Lung (tissue), 11 donors: ENCODE measurements at regions not wholly inside any gene's neighbourhood (a gene's known extent, or its start where the extent isn't known, plus 50 kb on each side); places are given as distances from the start of the nearest gene placed in this dataset.
A peak's percentile ranks its signal among the peaks of the same experiment; 100 is the strongest.

Source experiments
- ATAC-seq: fragments of 200-7000 bp; cut with Tn5 transposase; one replicate; pipeline ENCODE4 v1.9.1; 2020; ENCODE audit warnings: moderate number of reproducible peaks; ENCODE audit not compliant: insufficient read depth, low FRiP score
- DNase-seq, 3 donors: peaks; one replicate each; pipeline ENCODE4 v3.0.0-alpha.2; 2013 to 2017
- H3K27ac ChIP-seq, 2 donors: one replicate each; pipeline ENCODE4 v1.5.1; 2013; ENCODE audit warnings: mild to moderate bottlenecking in 2 of 2, moderate library complexity in 2 of 2, control low read depth in 1 of 2, inconsistent platforms in 1 of 2, low read depth in 1 of 2, low read length in 1 of 2
- H3K27me3 ChIP-seq, 3 donors: one replicate each; pipeline ENCODE4 v1.5.1; 2013; ENCODE audit warnings: low read length in 2 of 3; ENCODE audit not compliant: control insufficient read depth in 3 of 3, insufficient read depth in 3 of 3
- H3K36me3 ChIP-seq, 4 donors: one replicate each; pipeline ENCODE4 v1.5.1; 2013; ENCODE audit warnings: low read length in 4 of 4, mild to moderate bottlenecking in 1 of 4, moderate library complexity in 1 of 4; ENCODE audit not compliant: control insufficient read depth in 4 of 4, insufficient read depth in 4 of 4
- H3K4me1 ChIP-seq, 5 donors: one replicate each; pipeline ENCODE4 v1.5.1; 2013; ENCODE audit warnings: low read length in 5 of 5, mild to moderate bottlenecking in 2 of 5, moderate library complexity in 1 of 5; ENCODE audit not compliant: control insufficient read depth in 5 of 5, insufficient read depth in 5 of 5
- H3K4me3 ChIP-seq: one replicate; pipeline ENCODE4 v1.5.1; 2013; ENCODE audit warnings: mild to moderate bottlenecking, control low read depth, moderate library complexity
- H3K9ac ChIP-seq, 2 donors: one replicate each; pipeline ENCODE4 v1.5.1; 2013; ENCODE audit warnings: low read length in 2 of 2, control low read depth in 1 of 2; ENCODE audit not compliant: insufficient read depth in 1 of 2
- H3K9me3 ChIP-seq, 4 donors: one replicate each; pipeline ENCODE4 v1.5.1; 2013; ENCODE audit warnings: low read length in 3 of 4, mild to moderate bottlenecking in 1 of 4, moderate library complexity in 1 of 4; ENCODE audit not compliant: control insufficient read depth in 4 of 4, insufficient read depth in 3 of 4
- WGBS, 2 donors: extraction: QIAGEN DNeasy Blood & Tissue Kit; methylation state at CpG; one replicate each; pipeline ENCODE4 v1.1.7; 2013; 5-methylcytosine and 5-hydroxymethylcytosine counted together
- TF ChIP-seq, protein P1 (sequence below): IDR thresholded peaks from 2 replicates; pipeline ENCODE4 v1.5.1; 2012; ENCODE audit warnings: mild to moderate bottlenecking; ENCODE audit errors: control extremely low read depth, extremely low read depth
- donor health status: control.
- donor health status: control.
- donor health status: Bipolar disorder and iron deficiency.
- donor health status: healthy.
- donor health status: DM: yes; HTN: yes; CAD: no.

GRCh38 chr2:48209214-48209885, 105.1 kb upstream of the FOXN2 start:
- Histone ChIP-seq H3K4me1 (peaks cover 0 to 13% (median 3%) of the 10 kb centered on the region in 5 donors), H3K36me3 (no peaks in the 10 kb centered on the region), H3K9ac (no peak overlapping the region), H3K27ac (peak overlapping the region in 1 of 2 donors; percentile 22), H3K4me3 (no peak overlapping the region), H3K27me3 (no peaks in the 10 kb centered on the region), H3K9me3 (no peaks in the 10 kb centered on the region)
- ATAC-seq: no peak
- TF ChIP-seq, protein P1, sequence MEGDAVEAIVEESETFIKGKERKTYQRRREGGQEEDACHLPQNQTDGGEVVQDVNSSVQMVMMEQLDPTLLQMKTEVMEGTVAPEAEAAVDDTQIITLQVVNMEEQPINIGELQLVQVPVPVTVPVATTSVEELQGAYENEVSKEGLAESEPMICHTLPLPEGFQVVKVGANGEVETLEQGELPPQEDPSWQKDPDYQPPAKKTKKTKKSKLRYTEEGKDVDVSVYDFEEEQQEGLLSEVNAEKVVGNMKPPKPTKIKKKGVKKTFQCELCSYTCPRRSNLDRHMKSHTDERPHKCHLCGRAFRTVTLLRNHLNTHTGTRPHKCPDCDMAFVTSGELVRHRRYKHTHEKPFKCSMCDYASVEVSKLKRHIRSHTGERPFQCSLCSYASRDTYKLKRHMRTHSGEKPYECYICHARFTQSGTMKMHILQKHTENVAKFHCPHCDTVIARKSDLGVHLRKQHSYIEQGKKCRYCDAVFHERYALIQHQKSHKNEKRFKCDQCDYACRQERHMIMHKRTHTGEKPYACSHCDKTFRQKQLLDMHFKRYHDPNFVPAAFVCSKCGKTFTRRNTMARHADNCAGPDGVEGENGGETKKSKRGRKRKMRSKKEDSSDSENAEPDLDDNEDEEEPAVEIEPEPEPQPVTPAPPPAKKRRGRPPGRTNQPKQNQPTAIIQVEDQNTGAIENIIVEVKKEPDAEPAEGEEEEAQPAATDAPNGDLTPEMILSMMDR: no peak
- peak in 2 of 3 donors; percentile 26 to 49 for DNase-seq

GRCh38 chr2:48210189-48210588, 104.3 kb upstream of the FOXN2 start:
- ATAC-seq: no peak
- H3K4me3 ChIP-seq: no peak overlapping the region
- H3K9me3 ChIP-seq: no peaks in the 10 kb centered on the region
- peaks cover 0 to 13% (median 3%) of the 10 kb centered on the region in 5 donors for H3K4me1 ChIP-seq
- no peaks in the 10 kb centered on the region for H3K27me3 ChIP-seq
- H3K27ac ChIP-seq: no peak overlapping the region
- 92 to 100% methylated on average over 2 of the region's 2 CpGs for WGBS, 2 donors
- TF ChIP-seq, protein P1: no peak
- no peaks in the 10 kb centered on the region for H3K36me3 ChIP-seq
- H3K9ac ChIP-seq: no peak overlapping the region
- DNase-seq: no peak

GRCh38 chr2:48213646-48214045, 100.8 kb upstream of the FOXN2 start:
- H3K27me3 ChIP-seq: no peaks in the 10 kb centered on the region
- H3K27ac ChIP-seq: no peak overlapping the region
- H3K4me1 ChIP-seq: peaks cover 0 to 7% (median 0%) of the 10 kb centered on the region in 5 donors
- WGBS, 2 donors: 93 to 97% methylated on average over 3 of the region's 3 CpGs
- TF ChIP-seq, protein P1: no peak
- no peaks in the 10 kb centered on the region for H3K36me3 ChIP-seq
- DNase-seq (no peak), ATAC-seq (no peak)
- H3K4me3 ChIP-seq: no peak overlapping the region
- no peak overlapping the region for H3K9ac ChIP-seq
- H3K9me3 ChIP-seq: no peaks in the 10 kb centered on the region

- no peaks in the 10 kb centered on the region for H3K36me3 ChIP-seq
- DNase-seq (no peak), ATAC-seq (no peak)
- H3K9me3 ChIP-seq: no peaks in the 10 kb centered on the region
- no peaks in the 10 kb centered on the region for H3K27me3 ChIP-seq
- 77 to 79% methylated on average over 2 of the region's 2 CpGs for WGBS, 2 donors
- H3K27ac ChIP-seq: no peak overlapping the region
- no peaks in the 10 kb centered on the region for H3K4me1 ChIP-seq
- no peak overlapping the region for H3K9ac ChIP-seq
- TF ChIP-seq, protein P1: no peak
- H3K4me3 ChIP-seq: no peak overlapping the region
Measured at GRCh38 chr2:48218169-48218568, 96.3 kb upstream of the FOXN2 start.
